ENCODE measurements at regions not wholly inside any gene's neighbourhood (a gene's known extent, or its start where the extent isn't known, plus 50 kb on each side); places are given as distances from the start of the nearest gene placed in this dataset.

DNA sequence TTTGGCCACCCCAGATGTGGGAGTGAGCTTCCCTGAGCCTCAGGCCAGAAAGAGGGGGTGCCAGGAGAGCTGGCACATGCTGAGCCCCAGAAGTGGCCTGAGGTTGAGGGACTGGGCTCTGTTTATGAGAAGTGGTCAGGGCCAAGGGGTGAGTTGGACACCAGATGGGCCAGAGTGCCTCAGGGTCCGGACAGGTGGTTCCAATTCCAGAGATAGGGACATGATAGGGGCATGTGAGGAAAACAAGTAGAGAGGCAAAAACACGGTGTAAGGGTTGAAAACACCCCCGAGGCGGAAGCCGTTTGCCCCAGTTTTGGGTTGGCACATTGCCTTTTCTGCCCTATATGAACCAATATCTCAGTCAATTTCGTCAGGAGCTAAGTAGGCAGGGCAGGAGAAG is 125.6 kb upstream of the NFIB start:
- TF ChIP-seq, protein P1, sequence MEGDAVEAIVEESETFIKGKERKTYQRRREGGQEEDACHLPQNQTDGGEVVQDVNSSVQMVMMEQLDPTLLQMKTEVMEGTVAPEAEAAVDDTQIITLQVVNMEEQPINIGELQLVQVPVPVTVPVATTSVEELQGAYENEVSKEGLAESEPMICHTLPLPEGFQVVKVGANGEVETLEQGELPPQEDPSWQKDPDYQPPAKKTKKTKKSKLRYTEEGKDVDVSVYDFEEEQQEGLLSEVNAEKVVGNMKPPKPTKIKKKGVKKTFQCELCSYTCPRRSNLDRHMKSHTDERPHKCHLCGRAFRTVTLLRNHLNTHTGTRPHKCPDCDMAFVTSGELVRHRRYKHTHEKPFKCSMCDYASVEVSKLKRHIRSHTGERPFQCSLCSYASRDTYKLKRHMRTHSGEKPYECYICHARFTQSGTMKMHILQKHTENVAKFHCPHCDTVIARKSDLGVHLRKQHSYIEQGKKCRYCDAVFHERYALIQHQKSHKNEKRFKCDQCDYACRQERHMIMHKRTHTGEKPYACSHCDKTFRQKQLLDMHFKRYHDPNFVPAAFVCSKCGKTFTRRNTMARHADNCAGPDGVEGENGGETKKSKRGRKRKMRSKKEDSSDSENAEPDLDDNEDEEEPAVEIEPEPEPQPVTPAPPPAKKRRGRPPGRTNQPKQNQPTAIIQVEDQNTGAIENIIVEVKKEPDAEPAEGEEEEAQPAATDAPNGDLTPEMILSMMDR (IDR thresholded peaks at IDR 0.05 in 4 of 5, conservative IDR thresholded peaks at IDR 0.05 in 1 of 5) = no peak
- TF ChIP-seq POLR2A (IDR thresholded peaks at IDR 0.05) = no peak

All from gastrocnemius medialis (tissue), 4 donors.